ENCODE measurements at regions not wholly inside any gene's neighbourhood (a gene's known extent, or its start where the extent isn't known, plus 50 kb on each side); places are given as distances from the start of the nearest gene placed in this dataset.

DNA sequence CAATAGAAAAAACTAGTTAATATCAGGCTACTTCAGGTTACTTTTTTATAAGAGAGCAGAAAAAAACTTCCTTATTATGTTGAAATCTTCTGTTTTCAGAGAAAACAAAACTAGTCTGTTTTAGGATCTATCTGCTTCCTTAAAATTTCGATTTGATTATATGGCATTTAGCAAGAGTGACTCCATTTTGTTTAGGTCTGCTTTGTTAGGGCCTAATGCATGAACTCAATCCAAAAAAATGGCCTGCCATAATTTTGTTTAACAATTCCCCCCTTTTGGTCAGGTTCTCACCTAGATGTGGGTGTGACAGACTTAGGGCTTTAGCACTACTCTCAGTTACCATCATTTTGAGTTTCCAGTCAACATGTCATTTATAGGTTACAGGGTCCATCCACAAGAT lies 89.8 kb upstream of the GNG12 start:
- H3K9me3 Mint-ChIP-seq, result peaks cover 0 to 5% (median 0%) of the 10 kb centered on the region in 7 donors
- no CpG with 5 or more reads among the region's 1 CpG for WGBS (ENCODE audit: insufficient coverage)
- DNase-seq, result no peak

GRCh38 chr1:67921725-67922489 lies 88.6 kb upstream of the GNG12 start:
- H3K27ac ChIP-seq (ENCODE audit: low read depth in 1 of 2, low read length in 2 of 2), result no peak overlapping the region
- no peaks in the 10 kb centered on the region for H3K27me3 ChIP-seq (ENCODE audit: control insufficient read depth in 2 of 2, insufficient read depth in 2 of 2, low read length in 2 of 2)
- peaks cover 0 to 5% (median 0%) of the 10 kb centered on the region in 7 donors for H3K9me3 Mint-ChIP-seq
- no peaks in the 10 kb centered on the region for H3K36me3 Mint-ChIP-seq
- H3K4me3 Mint-ChIP-seq, result no peak overlapping the region
- intact Hi-C loops (cut with micrococcal nuclease), result no loop called here
- H3K4me2 ChIP-seq (replicated peaks; ENCODE audit: extremely low read depth, low read length, poor library complexity, severe bottlenecking), result no peak overlapping the region
- no peak for TF ChIP-seq CTCF (IDR thresholded peaks at IDR 0.05)
- H3K4me3 ChIP-seq (replicated peaks in 1 of 3; ENCODE audit: low read depth in 2 of 3, low read length in 3 of 3), result no peak overlapping the region
- H3K9ac ChIP-seq (ENCODE audit: insufficient read depth, low read length, poor library complexity, severe bottlenecking), result no peak overlapping the region
- no peaks in the 10 kb centered on the region for H3K36me3 ChIP-seq (replicated peaks in 1 of 2; ENCODE audit: control insufficient read depth in 1 of 2, insufficient read depth in 2 of 2, low read length in 2 of 2)
- H3K9me3 ChIP-seq (replicated peaks in 1 of 2; ENCODE audit: control insufficient read depth in 1 of 2, insufficient read depth in 1 of 2, low read length in 2 of 2), result no peaks in the 10 kb centered on the region
- no peak overlapping the region for H2AFZ ChIP-seq (ENCODE audit: insufficient read depth, low read depth, low read length, poor library complexity, severe bottlenecking)
- H4K20me1 ChIP-seq (ENCODE audit: insufficient read depth, low read length), result no peaks in the 10 kb centered on the region
- H3K27ac Mint-ChIP-seq, result no peak overlapping the region
- 100% methylated on average over 1 of the region's 4 CpGs for WGBS (ENCODE audit: insufficient coverage)
- no peak for DNase-seq
- H3K27me3 Mint-ChIP-seq (ENCODE audit: low read depth in 3 of 3), result peaks cover 0 to 2% (median 0%) of the 10 kb centered on the region in 3 donors
- H3K4me1 Mint-ChIP-seq, result peaks cover 5% of the 10 kb centered on the region
- H3K79me2 ChIP-seq (ENCODE audit: insufficient read depth, low read length), result no peaks in the 10 kb centered on the region
- no peaks in the 10 kb centered on the region for H3K4me1 ChIP-seq (ENCODE audit: control insufficient read depth in 1 of 2, insufficient read depth in 2 of 2, low read length in 2 of 2)

More for the DNA sequence above, 89.8 kb upstream of the GNG12 start:
- Histone ChIP-seq H4K20me1 (ENCODE audit: insufficient read depth, low read length) (no peaks in the 10 kb centered on the region), H3K4me2 (replicated peaks; ENCODE audit: extremely low read depth, low read length, poor library complexity, severe bottlenecking) (no peak overlapping the region), H3K4me1 (ENCODE audit: control insufficient read depth in 1 of 2, insufficient read depth in 2 of 2, low read length in 2 of 2) (no peaks in the 10 kb centered on the region), H3K27ac (ENCODE audit: low read depth in 1 of 2, low read length in 2 of 2) (no peak overlapping the region), H3K36me3 (replicated peaks in 1 of 2; ENCODE audit: control insufficient read depth in 1 of 2, insufficient read depth in 2 of 2, low read length in 2 of 2) (no peaks in the 10 kb centered on the region), H3K9ac (ENCODE audit: insufficient read depth, low read length, poor library complexity, severe bottlenecking) (no peak overlapping the region), H2AFZ (ENCODE audit: insufficient read depth, low read depth, low read length, poor library complexity, severe bottlenecking) (no peak overlapping the region), H3K9me3 (replicated peaks in 1 of 2; ENCODE audit: control insufficient read depth in 1 of 2, insufficient read depth in 1 of 2, low read length in 2 of 2) (no peaks in the 10 kb centered on the region), H3K4me3 (replicated peaks in 1 of 3; ENCODE audit: low read depth in 2 of 3, low read length in 3 of 3) (no peak overlapping the region), H3K27me3 (ENCODE audit: control insufficient read depth in 2 of 2, insufficient read depth in 2 of 2, low read length in 2 of 2) (no peaks in the 10 kb centered on the region), H3K79me2 (ENCODE audit: insufficient read depth, low read length) (no peaks in the 10 kb centered on the region)
- Mint-ChIP-seq H3K4me3 (no peak overlapping the region), H3K27me3 (ENCODE audit: low read depth in 3 of 3) (peaks cover 0 to 2% (median 2%) of the 10 kb centered on the region in 3 donors), H3K27ac (no peak overlapping the region), H3K4me1 (peaks cover 5% of the 10 kb centered on the region), H3K36me3 (no peaks in the 10 kb centered on the region)
- intact Hi-C loops (cut with micrococcal nuclease), result no loop called here
- TF ChIP-seq CTCF (IDR thresholded peaks at IDR 0.05), result no peak

All from CD14-positive monocyte (primary cell).